ENCODE measurements at regions not wholly inside any gene's neighbourhood (a gene's known extent, or its start where the extent isn't known, plus 50 kb on each side); places are given as distances from the start of the nearest gene placed in this dataset.

GRCh38 chr2:128726236-128726635 lies 407.6 kb upstream of the HS6ST1 start:
- DNase-seq (ENCODE audit: low spot score) = no peak

GRCh38 chr2:128726911-128727310 lies 408.2 kb upstream of the HS6ST1 start:
- DNase-seq (ENCODE audit: low spot score) = no peak

- no peak for DNase-seq (ENCODE audit: low spot score)
These were observed 408.7 kb upstream of the HS6ST1 start for GRCh38 chr2:128727404-128727803.

- no peak for DNase-seq (ENCODE audit: low spot score)
These were observed 409.2 kb upstream of the HS6ST1 start for GRCh38 chr2:128727914-128728313.

- DNase-seq (ENCODE audit: low spot score) = no peak
These were observed 410.4 kb upstream of the HS6ST1 start for GRCh38 chr2:128729051-128729450.

GRCh38 chr2:128731994-128732650 lies 413.5 kb upstream of the HS6ST1 start:
- no peak for DNase-seq (ENCODE audit: low spot score)

GRCh38 chr2:128732976-128733431 lies 414.3 kb upstream of the HS6ST1 start:
- DNase-seq (ENCODE audit: low spot score) = no peak

GRCh38 chr2:128733450-128733849 lies 414.8 kb upstream of the HS6ST1 start:
- no peak for DNase-seq (ENCODE audit: low spot score)

GRCh38 chr2:128734521-128735295 lies 416.0 kb upstream of the HS6ST1 start:
- no peak for DNase-seq (ENCODE audit: low spot score)

GRCh38 chr2:128735296-128735960 lies 416.8 kb upstream of the HS6ST1 start:
- no peak for DNase-seq (ENCODE audit: low spot score)

GRCh38 chr2:128736046-128736688 lies 417.5 kb upstream of the HS6ST1 start:
- DNase-seq (ENCODE audit: low spot score) = no peak

GRCh38 chr2:128736689-128737545 lies 418.2 kb upstream of the HS6ST1 start:
- DNase-seq (ENCODE audit: low spot score) = peak; percentile 60

GRCh38 chr2:128737546-128737826 lies 418.8 kb upstream of the HS6ST1 start:
- no peak for DNase-seq (ENCODE audit: low spot score)

- DNase-seq (ENCODE audit: low spot score) = no peak
These were observed 419.9 kb upstream of the HS6ST1 start for GRCh38 chr2:128738446-128739110.

- no peak for DNase-seq (ENCODE audit: low spot score)
These were observed 423.8 kb upstream of the HS6ST1 start for GRCh38 chr2:128742467-128742866.

- no peak for DNase-seq (ENCODE audit: low spot score)
These were observed 427.3 kb upstream of the HS6ST1 start for GRCh38 chr2:128745946-128746345.

GRCh38 chr2:128746356-128746755 lies 427.7 kb upstream of the HS6ST1 start:
- DNase-seq (ENCODE audit: low spot score) = no peak

GRCh38 chr2:128748336-128748735 lies 429.7 kb upstream of the HS6ST1 start:
- DNase-seq (ENCODE audit: low spot score) = no peak

- DNase-seq (ENCODE audit: low spot score) = no peak
These were observed 430.4 kb upstream of the HS6ST1 start for GRCh38 chr2:128748835-128749605.

All from putamen (tissue), 1 donor.